Activated CD8-positive, alpha-beta memory T cell treated with anti-CD3 and anti-CD28 coated beads, Interleukin-2, amount 50 U/mL, for 1 hour (primary cell): ENCODE measurements at regions not wholly inside any gene's neighbourhood (a gene's known extent, or its start where the extent isn't known, plus 50 kb on each side); places are given as distances from the start of the nearest gene placed in this dataset.

ENCODE experiments used
- DNase-seq: peaks from one replicate; pipeline ENCODE4 v3.0.0-alpha.2; 2020; ENCODE audit errors: extremely low read depth

DNA sequence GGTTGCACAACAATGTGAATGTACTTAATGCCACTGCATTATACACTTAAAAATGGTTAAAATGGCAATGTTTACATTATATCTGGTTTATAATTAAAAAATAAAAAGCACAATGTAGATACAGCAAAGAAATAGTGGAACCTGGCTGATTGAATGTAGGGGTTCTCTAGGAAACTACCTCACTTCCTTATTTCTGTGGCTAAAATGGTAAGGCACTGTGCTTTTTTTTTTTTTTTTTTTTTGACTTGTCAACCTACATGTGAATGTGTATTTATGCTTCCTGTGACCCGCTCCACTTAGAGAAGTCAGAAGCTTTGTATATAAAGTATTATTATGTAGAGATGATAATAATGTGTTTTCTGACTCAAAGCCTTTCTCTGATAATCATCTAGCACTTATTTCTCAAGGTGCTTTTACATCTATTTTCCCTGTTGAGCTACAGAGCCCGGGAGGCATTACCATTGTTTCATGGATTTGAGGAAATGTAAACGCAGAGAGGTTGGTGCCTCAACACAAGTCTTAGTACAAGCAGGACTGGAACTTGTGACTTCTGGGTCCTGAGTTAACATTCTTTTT is 55.0 kb downstream of the SOX4 start:
- DNase-seq, result no peak

DNA sequence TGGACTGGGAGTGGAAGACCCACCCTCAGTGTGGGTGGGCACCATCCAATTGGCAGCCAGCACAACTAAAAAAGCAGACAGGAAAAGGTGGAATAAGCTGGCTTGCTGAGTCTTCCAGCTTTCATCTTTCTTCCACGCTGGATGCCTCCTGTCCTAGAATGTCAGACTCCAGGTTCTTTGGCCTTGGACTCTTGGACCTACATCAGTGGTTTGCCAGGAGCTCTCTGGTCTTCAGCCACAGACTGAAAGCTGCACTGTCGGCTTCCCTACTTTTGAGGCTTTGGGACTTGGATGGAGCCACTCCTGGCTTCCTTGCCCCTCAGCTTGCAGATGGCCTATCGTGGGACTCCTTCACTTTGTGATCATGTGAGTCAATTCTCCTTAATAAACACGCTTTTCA is 59.8 kb downstream of the SOX4 start:
- no peak for DNase-seq

DNA sequence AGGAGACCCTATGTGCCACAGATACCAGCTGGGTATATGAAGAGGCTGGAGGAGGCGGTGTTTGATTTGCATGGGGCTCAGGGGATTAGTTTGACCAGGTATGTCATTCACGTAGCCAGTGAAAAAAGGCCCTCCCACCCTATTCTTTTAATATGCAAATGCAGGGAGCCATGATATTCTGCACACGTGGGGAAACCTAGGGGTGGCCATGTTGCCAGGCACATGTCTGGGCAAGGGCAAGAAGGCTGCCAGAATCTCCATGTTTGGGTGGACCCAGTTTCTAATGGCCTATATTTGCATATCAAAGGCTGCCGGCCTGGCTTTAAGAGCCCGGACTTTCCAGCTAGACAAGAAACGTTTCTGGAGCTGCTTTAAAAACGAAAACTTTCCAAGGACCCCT is 60.4 kb downstream of the SOX4 start:
- no peak for DNase-seq

DNA sequence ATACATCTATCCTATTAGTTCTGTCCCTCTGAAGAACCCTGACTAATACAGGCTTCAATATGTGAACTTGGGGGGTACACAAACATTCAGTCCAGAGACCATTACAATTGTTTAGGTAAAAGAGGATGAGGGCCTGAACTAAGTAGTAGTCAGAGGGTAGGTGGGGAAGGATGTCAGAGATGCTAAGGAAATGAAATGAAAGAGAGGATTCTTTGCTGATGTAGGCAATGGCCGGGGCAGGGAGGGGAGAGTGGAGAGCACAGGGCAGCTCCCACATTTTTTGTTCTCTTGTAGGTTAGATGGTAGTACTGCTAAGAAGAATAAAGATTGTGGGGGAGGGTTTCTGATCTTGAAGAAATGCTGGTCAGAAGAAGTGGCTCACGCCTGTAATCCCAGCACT is 60.8 kb downstream of the SOX4 start:
- no peak for DNase-seq

DNA sequence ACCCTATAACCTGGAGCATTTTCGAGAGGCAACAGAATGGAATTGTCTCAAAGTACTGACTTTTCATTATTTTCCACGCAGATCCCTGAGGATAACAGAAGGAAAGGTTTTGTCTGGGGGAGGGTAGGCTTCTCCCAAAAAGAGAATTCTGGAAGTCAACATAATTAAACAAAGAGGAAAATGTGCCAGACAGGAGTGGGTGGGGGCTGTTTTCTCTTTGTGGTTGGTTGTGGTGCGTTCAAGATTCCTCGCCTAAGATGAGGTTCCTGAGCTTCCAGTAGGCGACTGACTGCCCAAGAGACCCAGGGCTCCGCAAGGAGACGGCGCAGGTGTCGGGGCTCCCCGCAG is 70.4 kb downstream of the SOX4 start:
- no peak for DNase-seq

DNA sequence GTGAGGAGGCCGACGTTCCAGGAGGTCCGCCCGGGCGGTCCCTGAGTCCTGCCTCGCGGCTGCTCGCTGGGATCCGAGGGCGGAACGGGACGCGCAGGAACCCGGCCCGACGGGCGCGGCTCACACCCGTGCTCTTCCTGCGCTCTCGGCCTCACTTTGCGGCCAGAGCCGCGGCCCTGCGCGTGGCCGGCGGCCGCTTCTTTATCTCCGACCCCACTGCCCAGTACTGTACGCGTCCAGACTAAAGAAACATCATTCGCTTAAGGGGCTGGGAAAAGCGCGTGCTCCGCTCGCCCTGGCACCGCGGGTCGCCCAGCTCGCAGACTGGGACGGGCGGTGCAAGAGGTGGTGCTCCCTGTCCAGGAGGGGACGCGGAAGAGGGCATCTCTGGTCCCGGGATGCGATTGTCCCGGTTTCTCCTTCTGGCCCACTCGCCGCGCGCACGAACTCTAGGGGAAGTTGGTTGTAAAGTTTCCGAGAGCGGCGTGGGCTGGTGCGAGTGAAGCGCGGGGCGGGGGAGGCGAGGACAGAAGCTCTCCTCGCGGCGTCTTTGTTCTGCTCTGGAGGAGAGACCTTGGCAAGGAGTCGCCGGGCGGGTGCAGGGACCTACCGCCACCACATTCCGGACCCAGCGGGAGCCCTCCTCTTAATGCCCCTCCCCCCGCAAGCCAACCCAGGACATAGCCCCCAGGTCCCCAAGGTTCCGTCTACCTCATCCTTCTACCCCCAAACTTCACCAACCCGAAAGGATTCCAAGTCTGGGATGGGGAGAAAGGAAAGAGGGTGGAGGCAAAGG is 71.0 kb downstream of the SOX4 start:
- no peak for DNase-seq

DNA sequence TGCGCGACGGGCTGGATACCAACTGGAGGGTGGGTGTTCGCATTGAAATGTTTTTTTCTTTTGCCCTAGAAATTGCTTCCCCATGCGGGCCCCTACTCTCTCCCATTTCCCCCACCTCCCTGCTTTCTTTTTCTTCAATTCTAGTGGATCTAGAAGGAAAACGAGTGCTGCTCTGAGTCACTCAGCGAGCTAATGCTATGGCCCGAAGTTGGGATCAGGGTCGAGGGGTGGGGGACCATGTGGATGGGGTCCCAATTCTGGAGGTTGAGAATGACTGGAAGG is 71.5 kb downstream of the SOX4 start:
- DNase-seq, result no peak

DNA sequence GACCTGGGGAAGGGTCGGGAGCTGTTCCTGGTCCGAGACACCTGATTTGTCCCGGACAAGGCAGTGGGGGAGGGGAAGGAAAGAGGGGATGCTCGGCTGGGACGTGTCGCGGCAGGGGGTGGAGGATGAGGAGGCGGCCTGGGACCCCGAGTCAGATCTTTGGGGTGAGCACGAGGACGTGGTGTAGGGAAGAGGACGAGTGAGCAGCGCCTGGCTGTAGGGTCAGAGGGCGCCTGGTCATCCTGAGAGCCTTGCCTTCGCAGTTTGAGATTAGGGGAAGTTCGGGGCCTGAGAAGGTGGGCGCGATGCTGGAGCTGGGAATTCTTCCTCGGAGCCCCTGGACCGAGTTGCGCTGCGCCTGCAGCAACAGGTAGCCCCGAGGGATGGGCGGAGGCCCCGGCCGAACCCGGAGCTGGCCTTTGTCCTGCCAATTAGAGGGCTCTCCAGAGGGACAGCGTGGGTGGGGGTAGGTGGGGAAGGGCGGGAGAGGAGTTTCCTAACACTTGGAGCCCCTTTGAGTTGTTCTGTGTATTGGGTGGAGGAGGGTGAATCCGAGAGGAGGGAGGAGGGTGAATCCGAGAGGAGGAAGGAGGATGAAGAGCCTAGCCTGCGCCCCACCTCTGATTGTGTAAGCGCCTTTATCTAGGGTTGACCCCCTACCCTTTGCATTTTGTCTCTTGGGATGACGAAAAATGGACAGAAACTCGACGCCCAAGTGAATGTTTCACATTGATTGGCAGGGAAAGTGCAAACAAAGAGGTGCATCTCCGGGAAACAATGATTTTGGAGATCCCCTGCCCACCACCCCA is 72.0 kb downstream of the SOX4 start:
- DNase-seq, result no peak

DNA sequence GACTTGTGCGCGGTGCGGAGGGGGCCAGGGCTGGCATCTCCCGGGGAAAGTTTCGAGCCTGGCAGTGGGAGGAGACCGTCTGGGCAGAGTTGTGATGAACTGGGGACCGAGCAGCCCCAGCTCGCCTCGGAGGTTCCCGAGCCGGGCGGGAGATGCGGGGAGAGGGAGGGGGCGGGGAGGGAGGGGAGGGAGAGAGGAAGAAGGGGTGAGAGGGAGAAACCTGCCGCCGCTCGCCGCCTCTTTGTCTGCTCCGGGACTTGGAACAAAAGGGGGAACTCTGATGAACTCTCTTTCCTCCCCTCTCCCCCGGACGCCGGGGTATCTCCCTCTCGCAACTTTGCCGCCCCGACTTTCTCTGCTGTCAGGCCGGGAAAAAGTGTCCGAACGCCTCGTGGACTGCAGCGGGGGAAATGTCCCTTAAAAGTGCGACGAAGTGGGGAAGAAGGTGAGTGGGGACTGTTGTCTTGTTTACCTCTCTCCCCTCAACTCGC is 72.7 kb downstream of the SOX4 start:
- DNase-seq, result no peak

DNA sequence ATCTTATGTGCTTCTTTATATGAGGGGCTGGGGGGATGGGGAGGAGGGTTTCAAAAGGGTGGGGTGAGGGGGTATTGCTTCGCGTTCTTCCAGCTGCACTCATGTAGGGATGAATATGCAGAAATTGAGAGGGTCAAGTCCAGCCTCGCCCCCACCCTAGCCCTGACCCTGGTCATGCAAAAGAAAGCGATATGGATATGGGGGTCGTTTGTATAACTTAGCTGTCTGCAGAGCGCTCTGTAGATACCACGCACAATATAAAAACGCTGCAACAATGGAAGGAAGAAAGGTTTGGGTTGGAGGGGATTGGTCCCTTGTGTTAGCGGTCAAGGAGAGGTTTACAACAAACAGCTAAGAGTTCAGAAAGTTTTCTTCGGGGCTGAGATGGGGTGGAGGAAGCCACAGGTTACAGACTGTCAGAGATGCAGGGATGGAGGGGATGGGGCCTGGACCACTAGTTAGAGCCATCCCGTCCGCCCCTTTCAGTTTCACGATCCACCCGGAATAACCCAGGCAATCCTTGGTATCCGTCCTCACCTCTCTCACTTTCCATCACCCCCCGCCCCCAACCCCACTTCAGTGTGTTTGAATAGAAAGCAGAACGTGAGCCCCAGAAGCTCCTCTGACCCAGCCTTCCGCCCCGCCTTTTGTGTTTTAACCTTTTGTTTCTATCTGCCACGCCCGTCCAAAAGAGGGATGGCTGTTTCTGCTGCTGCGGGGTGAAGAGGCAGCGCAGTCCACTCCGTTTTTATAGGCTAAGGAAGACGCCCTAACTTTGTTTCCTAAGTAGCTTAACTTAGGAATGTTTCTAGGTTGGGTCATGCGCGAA is 73.5 kb downstream of the SOX4 start:
- no peak for DNase-seq

DNA sequence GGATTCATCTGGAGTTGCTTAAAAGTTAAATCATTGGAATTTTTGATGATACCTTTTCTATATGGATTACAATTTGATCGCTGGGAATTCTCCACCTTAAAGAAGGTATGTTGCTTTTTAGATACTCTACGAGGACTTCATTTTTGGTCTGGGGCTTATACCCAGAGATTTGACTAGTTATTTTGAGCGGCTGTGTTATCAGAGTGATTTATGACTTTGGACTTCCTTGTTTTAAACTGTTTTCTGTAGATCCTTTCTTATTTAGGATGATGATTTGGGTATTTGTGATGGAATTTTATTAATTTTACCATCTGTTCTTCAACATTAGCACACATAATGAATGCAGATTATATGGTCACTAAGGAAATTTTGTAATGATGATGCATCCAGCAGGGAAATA is 75.2 kb downstream of the SOX4 start:
- no peak for DNase-seq

DNA sequence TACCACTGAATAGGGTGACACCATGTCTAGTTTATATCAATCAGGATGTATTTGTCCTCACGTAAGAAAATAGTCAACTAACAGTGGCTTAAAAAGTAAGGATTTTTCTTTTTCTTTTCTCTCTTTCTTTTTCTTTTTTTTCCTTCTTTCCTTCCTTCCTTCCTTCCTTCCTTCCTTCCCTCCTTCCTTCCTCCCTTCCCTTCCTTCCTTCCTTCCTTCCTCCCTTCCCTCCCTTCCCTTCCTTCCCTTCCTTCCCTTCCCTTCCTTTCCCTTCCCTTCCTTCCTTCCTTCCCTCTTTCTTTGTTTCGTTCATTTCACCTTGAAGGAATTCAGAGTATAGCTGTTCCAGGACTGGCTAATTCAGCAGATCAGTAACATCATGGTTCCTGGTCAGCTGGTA is 83.2 kb downstream of the SOX4 start:
- DNase-seq, result no peak

DNA sequence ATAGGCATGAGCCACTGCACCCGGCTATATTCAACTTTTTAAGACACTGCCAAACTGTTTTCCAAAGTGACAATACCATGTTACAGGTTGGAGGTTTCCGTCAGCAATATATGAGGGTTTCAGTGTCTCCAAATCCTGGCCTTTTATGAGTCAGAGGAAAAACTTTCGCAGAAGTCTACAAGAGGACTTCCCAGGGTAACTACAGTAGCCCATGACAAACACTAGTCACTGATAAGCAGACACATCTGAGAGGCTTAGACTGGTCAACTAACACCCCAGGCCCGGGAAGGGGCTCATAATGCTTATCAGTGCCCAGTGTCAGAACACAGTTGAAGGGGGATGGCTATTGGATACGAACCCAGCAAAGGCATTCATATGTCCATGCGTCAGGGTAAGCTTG is 85.4 kb downstream of the SOX4 start:
- no peak for DNase-seq

DNA sequence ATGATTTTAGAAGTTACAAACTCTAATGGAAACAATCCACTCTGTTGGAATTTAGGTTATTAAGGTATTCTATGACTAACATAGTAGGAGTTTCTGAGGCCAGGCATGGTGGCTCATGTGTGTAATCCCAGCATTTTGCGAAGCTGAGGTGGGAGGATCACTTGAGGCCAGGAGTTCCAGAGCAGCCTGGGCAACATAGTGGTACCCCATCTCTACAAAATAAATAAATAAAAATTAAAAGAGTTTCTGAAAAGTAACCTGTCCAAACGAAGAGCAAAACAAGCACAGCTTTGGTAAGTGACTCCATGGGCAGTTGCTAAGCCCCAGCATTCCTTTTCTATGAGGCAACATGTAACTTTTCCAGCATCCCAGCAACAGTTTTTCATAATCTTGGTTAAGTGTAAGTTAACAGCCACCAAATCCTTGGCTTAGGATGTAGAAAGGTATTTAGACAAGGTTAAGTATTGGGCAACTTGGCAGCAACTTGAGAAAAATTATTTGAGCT is 86.3 kb downstream of the SOX4 start:
- no peak for DNase-seq

DNA sequence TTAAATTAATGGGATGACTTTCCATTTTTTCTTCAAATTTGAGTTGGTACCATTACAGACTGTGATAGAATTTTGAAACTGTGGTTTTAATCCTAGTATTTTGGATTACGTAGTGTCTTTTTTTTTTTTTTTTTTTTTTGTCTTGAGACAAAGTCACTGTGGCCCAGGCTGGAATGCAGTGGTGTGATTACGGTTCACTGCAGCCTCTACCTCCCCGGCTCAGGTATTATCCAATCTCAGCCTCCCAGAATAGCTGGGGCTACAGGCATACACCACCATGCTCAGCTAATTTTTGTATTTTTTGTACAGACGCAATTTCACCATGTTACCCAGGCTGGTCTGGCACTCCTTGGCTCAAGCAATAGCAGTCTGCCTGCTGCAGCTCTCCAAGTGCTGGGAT is 87.1 kb downstream of the SOX4 start:
- no peak for DNase-seq

DNA sequence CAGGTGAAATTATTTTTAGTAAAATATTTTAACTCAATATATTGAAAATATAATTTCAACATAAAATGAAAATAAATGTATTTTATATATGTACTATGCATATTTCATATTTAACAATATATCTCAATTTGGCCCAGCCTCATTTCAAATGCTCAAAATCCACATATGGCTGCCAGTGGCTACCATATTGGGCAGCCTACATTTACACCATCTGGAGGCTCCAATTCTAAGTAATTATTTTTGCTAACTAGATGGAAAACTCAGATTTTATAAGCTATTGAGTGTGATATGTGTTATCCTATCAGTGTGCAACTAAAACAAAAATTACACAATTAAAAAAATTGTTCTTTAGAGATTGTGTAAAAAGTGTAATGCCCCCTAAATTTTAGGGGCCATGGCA is 96.9 kb downstream of the SOX4 start:
- DNase-seq, result no peak

DNA sequence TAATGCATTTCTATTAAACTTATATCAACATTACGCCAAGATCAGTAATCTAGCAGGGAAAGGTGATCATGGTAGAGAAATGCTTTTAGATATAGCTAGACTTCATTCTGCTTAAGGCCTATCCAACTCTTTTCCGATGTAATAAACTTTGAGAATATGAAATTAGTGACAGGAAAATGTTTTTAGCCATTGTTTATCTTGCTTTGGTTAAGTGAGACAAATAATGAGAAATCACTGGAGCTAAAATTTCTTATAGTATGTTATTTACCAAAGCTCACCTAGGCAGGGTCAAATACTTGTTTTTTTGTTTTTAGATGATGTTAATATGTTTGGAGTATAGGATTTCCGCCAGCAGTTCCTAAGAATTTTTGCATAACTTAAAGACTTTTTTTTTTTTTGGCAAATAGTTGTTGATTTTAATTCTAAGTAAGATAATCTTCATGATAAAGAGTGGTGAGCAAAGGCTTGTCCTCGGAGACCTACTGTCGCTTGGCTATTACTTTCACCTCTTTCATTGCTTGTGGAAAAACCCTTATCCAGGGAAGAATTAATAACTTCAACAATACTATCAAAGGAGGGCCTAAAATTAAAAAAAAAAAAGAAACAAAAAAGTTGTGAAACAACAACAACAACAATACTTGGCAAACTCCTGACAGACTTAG is 98.3 kb downstream of the SOX4 start:
- DNase-seq, result no peak

DNA sequence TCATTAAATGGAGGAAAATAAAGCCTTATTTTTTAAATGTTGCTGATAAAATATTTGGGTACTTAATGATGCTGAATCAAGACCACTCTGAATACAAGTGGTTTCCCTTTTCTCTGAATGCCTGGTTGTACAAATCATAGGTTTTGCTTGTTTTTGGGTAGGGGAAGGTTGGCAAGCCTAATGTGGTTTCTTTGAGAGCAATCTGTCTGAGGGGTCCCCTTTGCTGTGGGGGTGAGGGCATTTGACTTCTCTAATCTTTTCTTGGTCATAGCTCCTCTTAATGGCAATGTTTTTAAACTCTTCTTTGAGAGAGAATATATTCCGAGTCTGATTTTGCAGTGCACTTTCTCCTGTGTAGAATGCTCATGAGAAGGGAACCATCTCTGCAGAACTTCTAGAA is 99.2 kb downstream of the SOX4 start:
- no peak for DNase-seq

DNA sequence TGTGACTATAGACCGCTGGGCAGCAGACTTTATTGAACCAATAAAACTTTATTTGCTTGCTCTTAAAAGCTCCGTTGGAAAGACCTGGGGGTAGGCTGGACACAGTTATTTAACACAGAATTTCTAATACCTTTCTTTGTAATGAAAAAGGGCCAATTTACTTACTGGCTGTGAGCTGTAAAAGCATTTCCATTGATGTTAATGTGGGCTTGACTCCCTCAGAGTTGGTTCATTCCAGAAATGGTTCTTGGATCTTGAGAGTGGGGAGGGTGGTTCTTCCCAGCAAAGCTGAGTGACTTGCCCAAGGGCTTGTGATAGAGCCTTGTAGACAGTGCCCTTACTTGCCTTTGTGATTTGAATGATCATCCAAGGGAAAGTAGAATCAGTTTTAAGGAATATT is 100.6 kb downstream of the SOX4 start:
- DNase-seq, result no peak

DNA sequence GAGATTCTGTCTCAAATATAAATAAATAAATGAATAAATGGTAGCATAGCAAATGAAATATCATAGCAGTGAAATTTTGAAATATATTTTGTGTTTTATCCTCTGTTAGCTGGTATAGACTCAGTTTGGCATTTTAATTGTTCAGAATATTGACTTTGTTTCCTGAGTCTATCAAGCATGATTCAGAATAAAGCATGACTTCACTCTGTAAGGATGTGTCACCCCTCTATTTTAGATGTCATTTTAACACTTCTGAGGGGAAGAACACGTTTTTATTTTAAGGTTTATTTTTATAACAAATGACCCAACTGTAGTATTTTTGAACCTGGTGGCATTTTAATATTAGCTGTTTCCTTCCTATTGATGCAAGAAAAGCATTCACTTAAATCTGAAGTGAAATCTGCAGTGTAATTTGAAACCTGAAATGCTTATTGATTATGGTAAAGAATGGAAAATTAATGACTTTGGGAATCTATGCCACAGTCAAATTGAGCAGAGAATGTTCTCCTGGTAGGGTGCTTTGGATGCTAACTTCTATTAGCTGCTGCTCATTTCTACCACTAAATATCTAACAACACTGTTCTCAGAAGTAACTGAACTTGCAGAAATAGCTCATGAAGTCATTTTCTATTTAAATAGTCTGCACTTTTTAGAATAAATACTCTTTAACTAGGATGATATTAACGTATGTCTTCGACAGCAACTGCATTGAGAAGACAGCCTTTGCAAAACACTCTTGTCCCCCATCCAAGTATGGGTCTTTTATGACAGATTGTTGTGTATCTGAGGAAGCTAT is 114.2 kb downstream of the SOX4 start:
- DNase-seq, result no peak

DNA sequence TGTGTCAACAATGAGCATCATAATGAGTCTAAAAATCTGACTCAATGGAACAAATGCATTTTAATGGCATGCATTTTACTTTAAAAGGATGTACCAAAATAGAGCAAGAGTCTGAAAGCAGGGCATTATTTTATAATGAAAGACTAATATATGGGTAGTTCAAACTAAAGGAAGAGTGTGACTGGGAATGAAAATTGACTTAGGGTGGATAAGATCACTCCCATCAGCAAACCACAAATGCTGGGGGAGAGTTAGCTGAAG is 114.7 kb downstream of the SOX4 start:
- DNase-seq, result no peak
